Right forelimb (tissue), 1 donor: ENCODE measurements at regions not wholly inside any gene's neighbourhood (a gene's known extent, or its start where the extent isn't known, plus 50 kb on each side); places are given as distances from the start of the nearest gene placed in this dataset.
A peak's percentile ranks its signal among the peaks of the same experiment; 100 is the strongest.
"Not testable (repeated sequence)": the region's sequence is repeated elsewhere in the genome, so short reads cannot be mapped to it uniquely, and the experiment has no call there.

Experiments used
- DNase-seq: peaks from one replicate; pipeline ENCODE4 v3.0.0-alpha.2; 2018

GRCh38 chr14:99037326-99037725, 234.7 kb downstream of the BCL11B start:
- not testable (repeated sequence) for DNase-seq

GRCh38 chr14:99037777-99038430, 234.1 kb downstream of the BCL11B start:
- no peak for DNase-seq

GRCh38 chr14:99038431-99038820, 233.6 kb downstream of the BCL11B start:
- DNase-seq, result no peak

- no peak for DNase-seq
Observed at GRCh38 chr14:99039331-99040041, 232.5 kb downstream of the BCL11B start.

GRCh38 chr14:99040052-99040451, 231.9 kb downstream of the BCL11B start:
- DNase-seq, result no peak

GRCh38 chr14:99040711-99041110, 231.3 kb downstream of the BCL11B start:
- DNase-seq, result no peak

- no peak for DNase-seq
Observed at GRCh38 chr14:99041141-99041819, 230.7 kb downstream of the BCL11B start.

- no peak for DNase-seq
Observed at GRCh38 chr14:99041820-99042174, 230.2 kb downstream of the BCL11B start.

- no peak for DNase-seq
Observed at GRCh38 chr14:99042381-99043266, 229.4 kb downstream of the BCL11B start.

- DNase-seq, result no peak
Observed at GRCh38 chr14:99043267-99043615, 228.8 kb downstream of the BCL11B start.

- no peak for DNase-seq
Observed at GRCh38 chr14:99043756-99044155, 228.2 kb downstream of the BCL11B start.

GRCh38 chr14:99047441-99048031, 224.5 kb downstream of the BCL11B start:
- DNase-seq, result no peak

- no peak for DNase-seq
Observed at GRCh38 chr14:99050309-99050708, 221.7 kb downstream of the BCL11B start.

GRCh38 chr14:99052467-99052866, 219.5 kb downstream of the BCL11B start:
- DNase-seq, result no peak

GRCh38 chr14:99055019-99055418, 217.0 kb downstream of the BCL11B start:
- no peak for DNase-seq

- DNase-seq, result no peak
Observed at GRCh38 chr14:99055816-99056215, 216.2 kb downstream of the BCL11B start.

- no peak for DNase-seq
Observed at GRCh38 chr14:99057576-99058083, 214.4 kb downstream of the BCL11B start.

- no peak for DNase-seq
Observed at GRCh38 chr14:99058542-99058941, 213.5 kb downstream of the BCL11B start.

- peak; percentile 17 for DNase-seq
Observed at GRCh38 chr14:99062216-99062615, 209.8 kb downstream of the BCL11B start.

GRCh38 chr14:99062772-99063418, 209.1 kb downstream of the BCL11B start:
- DNase-seq, result peak; percentile 3

GRCh38 chr14:99063620-99064225, 208.3 kb downstream of the BCL11B start:
- DNase-seq, result peak; percentile 32
